ENCODE measurements at regions not wholly inside any gene's neighbourhood (a gene's known extent, or its start where the extent isn't known, plus 50 kb on each side); places are given as distances from the start of the nearest gene placed in this dataset.

GRCh38 chr18:73381016-73381698, 513.4 kb upstream of the NETO1 start:
- TF ChIP-seq PPARA (CRISPR knock-in tag; IDR thresholded peaks at IDR 0.05; ENCODE audit: borderline replicate concordance) = no peak
- TF ChIP-seq, protein P1, sequence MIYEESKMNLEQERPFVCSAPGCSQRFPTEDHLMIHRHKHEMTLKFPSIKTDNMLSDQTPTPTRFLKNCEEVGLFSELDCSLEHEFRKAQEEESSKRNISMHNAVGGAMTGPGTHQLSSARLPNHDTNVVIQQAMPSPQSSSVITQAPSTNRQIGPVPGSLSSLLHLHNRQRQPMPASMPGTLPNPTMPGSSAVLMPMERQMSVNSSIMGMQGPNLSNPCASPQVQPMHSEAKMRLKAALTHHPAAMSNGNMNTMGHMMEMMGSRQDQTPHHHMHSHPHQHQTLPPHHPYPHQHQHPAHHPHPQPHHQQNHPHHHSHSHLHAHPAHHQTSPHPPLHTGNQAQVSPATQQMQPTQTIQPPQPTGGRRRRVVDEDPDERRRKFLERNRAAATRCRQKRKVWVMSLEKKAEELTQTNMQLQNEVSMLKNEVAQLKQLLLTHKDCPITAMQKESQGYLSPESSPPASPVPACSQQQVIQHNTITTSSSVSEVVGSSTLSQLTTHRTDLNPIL (CRISPR knock-in tag; IDR thresholded peaks at IDR 0.05; ENCODE audit: low read depth) = no peak
- no peak for TF ChIP-seq ZNF70 (CRISPR knock-in tag; IDR thresholded peaks at IDR 0.05)
- no peak for TF ChIP-seq BACH2 (CRISPR knock-in tag; IDR thresholded peaks at IDR 0.05; ENCODE audit: borderline replicate concordance)
- TF ChIP-seq ARNTL (CRISPR knock-in tag; IDR thresholded peaks at IDR 0.05; ENCODE audit: borderline replicate concordance, low read depth) = no peak
- no peak for TF ChIP-seq RARB (CRISPR knock-in tag; IDR thresholded peaks at IDR 0.05)
- no peak for TF ChIP-seq OSR1 (CRISPR knock-in tag; IDR thresholded peaks at IDR 0.05)
- no peak for TF ChIP-seq SNAI2 (CRISPR knock-in tag; IDR thresholded peaks at IDR 0.05)
- TF ChIP-seq, protein P2, sequence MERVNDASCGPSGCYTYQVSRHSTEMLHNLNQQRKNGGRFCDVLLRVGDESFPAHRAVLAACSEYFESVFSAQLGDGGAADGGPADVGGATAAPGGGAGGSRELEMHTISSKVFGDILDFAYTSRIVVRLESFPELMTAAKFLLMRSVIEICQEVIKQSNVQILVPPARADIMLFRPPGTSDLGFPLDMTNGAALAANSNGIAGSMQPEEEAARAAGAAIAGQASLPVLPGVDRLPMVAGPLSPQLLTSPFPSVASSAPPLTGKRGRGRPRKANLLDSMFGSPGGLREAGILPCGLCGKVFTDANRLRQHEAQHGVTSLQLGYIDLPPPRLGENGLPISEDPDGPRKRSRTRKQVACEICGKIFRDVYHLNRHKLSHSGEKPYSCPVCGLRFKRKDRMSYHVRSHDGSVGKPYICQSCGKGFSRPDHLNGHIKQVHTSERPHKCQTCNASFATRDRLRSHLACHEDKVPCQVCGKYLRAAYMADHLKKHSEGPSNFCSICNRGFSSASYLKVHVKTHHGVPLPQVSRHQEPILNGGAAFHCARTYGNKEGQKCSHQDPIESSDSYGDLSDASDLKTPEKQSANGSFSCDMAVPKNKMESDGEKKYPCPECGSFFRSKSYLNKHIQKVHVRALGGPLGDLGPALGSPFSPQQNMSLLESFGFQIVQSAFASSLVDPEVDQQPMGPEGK (CRISPR knock-in tag; IDR thresholded peaks at IDR 0.05; ENCODE audit: borderline replicate concordance) = no peak
- no peak for TF ChIP-seq ZFP30 (CRISPR knock-in tag; IDR thresholded peaks at IDR 0.05)
- TF ChIP-seq, protein P3, sequence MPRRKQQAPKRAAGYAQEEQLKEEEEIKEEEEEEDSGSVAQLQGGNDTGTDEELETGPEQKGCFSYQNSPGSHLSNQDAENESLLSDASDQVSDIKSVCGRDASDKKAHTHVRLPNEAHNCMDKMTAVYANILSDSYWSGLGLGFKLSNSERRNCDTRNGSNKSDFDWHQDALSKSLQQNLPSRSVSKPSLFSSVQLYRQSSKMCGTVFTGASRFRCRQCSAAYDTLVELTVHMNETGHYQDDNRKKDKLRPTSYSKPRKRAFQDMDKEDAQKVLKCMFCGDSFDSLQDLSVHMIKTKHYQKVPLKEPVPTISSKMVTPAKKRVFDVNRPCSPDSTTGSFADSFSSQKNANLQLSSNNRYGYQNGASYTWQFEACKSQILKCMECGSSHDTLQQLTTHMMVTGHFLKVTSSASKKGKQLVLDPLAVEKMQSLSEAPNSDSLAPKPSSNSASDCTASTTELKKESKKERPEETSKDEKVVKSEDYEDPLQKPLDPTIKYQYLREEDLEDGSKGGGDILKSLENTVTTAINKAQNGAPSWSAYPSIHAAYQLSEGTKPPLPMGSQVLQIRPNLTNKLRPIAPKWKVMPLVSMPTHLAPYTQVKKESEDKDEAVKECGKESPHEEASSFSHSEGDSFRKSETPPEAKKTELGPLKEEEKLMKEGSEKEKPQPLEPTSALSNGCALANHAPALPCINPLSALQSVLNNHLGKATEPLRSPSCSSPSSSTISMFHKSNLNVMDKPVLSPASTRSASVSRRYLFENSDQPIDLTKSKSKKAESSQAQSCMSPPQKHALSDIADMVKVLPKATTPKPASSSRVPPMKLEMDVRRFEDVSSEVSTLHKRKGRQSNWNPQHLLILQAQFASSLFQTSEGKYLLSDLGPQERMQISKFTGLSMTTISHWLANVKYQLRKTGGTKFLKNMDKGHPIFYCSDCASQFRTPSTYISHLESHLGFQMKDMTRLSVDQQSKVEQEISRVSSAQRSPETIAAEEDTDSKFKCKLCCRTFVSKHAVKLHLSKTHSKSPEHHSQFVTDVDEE (CRISPR knock-in tag; IDR thresholded peaks at IDR 0.05) = no peak
- TF ChIP-seq POU6F1 (CRISPR knock-in tag; IDR thresholded peaks at IDR 0.05; ENCODE audit: borderline replicate concordance, low read depth) = no peak
